Mesenchymal stem cell (in vitro differentiated cells and primary cell): ENCODE measurements at regions not wholly inside any gene's neighbourhood (a gene's known extent, or its start where the extent isn't known, plus 50 kb on each side); places are given as distances from the start of the nearest gene placed in this dataset.

Source experiments
- DNase-seq: peaks from one replicate; pipeline ENCODE4 v3.0.0-alpha.2; 2013
- H2AFZ ChIP-seq: one replicate; pipeline ENCODE4 v1.6.1; 2013; ENCODE audit warnings: low read depth, mild to moderate bottlenecking, control low read depth, inconsistent platforms, low read length, moderate library complexity
- H2AK5ac ChIP-seq: 2 replicates; pipeline ENCODE4 v1.6.1; 2013; ENCODE audit warnings: low read length, moderate library complexity, mild to moderate bottlenecking, inconsistent platforms; ENCODE audit not compliant: severe bottlenecking
- H2BK120ac ChIP-seq: one replicate; pipeline ENCODE4 v1.6.1; 2013; ENCODE audit warnings: low read depth, mild to moderate bottlenecking, inconsistent platforms, low read length, moderate library complexity
- H2BK12ac ChIP-seq, 2 experiments: one replicate each; pipeline ENCODE4 v1.6.1; 2013; ENCODE audit warnings: inconsistent platforms in 2 of 2, low read length in 2 of 2, mild to moderate bottlenecking in 2 of 2, moderate library complexity in 2 of 2, control low read depth in 1 of 2
- H2BK15ac ChIP-seq: one replicate; pipeline ENCODE4 v1.6.1; 2013; ENCODE audit warnings: mild to moderate bottlenecking, low read depth, inconsistent platforms; ENCODE audit not compliant: poor library complexity, severe bottlenecking
- H2BK5ac ChIP-seq: 2 replicates; pipeline ENCODE4 v1.6.1; 2013; ENCODE audit warnings: low read depth, mild to moderate bottlenecking, low read length, control low read depth, inconsistent platforms; ENCODE audit not compliant: poor library complexity, severe bottlenecking
- H3K14ac ChIP-seq, 2 experiments: one replicate each; pipeline ENCODE4 v1.6.1; 2013; ENCODE audit warnings: inconsistent platforms in 2 of 2, low read length in 2 of 2, control low read depth in 1 of 2, mild to moderate bottlenecking in 1 of 2, moderate library complexity in 1 of 2
- H3K18ac ChIP-seq, 2 experiments: one replicate each; pipeline ENCODE4 v1.6.1; 2013; ENCODE audit warnings: inconsistent platforms in 2 of 2, low read length in 2 of 2, control low read depth in 1 of 2, low read depth in 1 of 2, mild to moderate bottlenecking in 1 of 2
- H3K23ac ChIP-seq, 2 experiments: one replicate each; pipeline ENCODE4 v1.6.1; 2013; ENCODE audit warnings: inconsistent platforms in 2 of 2, low read length in 2 of 2, mild to moderate bottlenecking in 2 of 2, moderate library complexity in 2 of 2, control low read depth in 1 of 2
- H3K27ac ChIP-seq: 2 replicates; pipeline ENCODE4 v1.5.1; 2013; ENCODE audit warnings: mild to moderate bottlenecking, moderate library complexity, low read length, control low read depth, inconsistent platforms; ENCODE audit not compliant: poor library complexity, severe bottlenecking
- H3K27me3 ChIP-seq, 2 experiments: 2 replicates each; pipeline versions ENCODE4 v1.6.1 to v1.7.0; 2013; ENCODE audit warnings: low read length in 2 of 2, mild to moderate bottlenecking in 2 of 2, moderate library complexity in 2 of 2, control low read depth in 1 of 2, inconsistent platforms in 1 of 2; ENCODE audit not compliant: control insufficient read depth in 1 of 2, insufficient read depth in 1 of 2
- H3K36me3 ChIP-seq, 2 experiments: 2 replicates each; pipeline versions ENCODE4 v1.6.1 to v1.7.0; 2013; ENCODE audit warnings: low read length in 2 of 2, control low read depth in 1 of 2, inconsistent platforms in 1 of 2, low read depth in 1 of 2, mild to moderate bottlenecking in 1 of 2; ENCODE audit not compliant: insufficient read depth in 2 of 2, control insufficient read depth in 1 of 2
- H3K4ac ChIP-seq, 2 experiments: one replicate each; pipeline ENCODE4 v1.6.1; 2013; ENCODE audit warnings: inconsistent platforms in 2 of 2, low read length in 2 of 2, mild to moderate bottlenecking in 2 of 2, moderate library complexity in 2 of 2, control low read depth in 1 of 2, low read depth in 1 of 2
- H3K4me1 ChIP-seq: 2 replicates; pipeline ENCODE4 v1.6.1; 2013; ENCODE audit warnings: low read depth, low read length, control low read depth; ENCODE audit not compliant: control insufficient read depth, insufficient read depth
- H3K4me2 ChIP-seq: 2 replicates; pipeline ENCODE4 v1.6.1; 2013; ENCODE audit warnings: low read length, mild to moderate bottlenecking, inconsistent platforms; ENCODE audit not compliant: poor library complexity, severe bottlenecking
- H3K4me3 ChIP-seq, 2 experiments: 2 replicates each; pipeline versions ENCODE4 v1.5.1 to v1.7.0; 2013; ENCODE audit warnings: low read length in 2 of 2, mild to moderate bottlenecking in 2 of 2, control low read depth in 1 of 2, low read depth in 1 of 2; ENCODE audit not compliant: insufficient read depth in 1 of 2
- H3K79me1 ChIP-seq: replicated peaks from 2 replicates; pipeline ENCODE4 v1.6.1; 2013; ENCODE audit warnings: mild to moderate bottlenecking, control low read depth, low read length, inconsistent platforms; ENCODE audit not compliant: poor library complexity, severe bottlenecking
- H3K9ac ChIP-seq: 2 replicates; pipeline ENCODE4 v1.7.0; 2013; ENCODE audit warnings: mild to moderate bottlenecking, low read length, moderate library complexity
- H3K9me3 ChIP-seq: 2 replicates; pipeline ENCODE4 v1.7.0; 2013; ENCODE audit warnings: mild to moderate bottlenecking, low read length; ENCODE audit not compliant: control insufficient read depth
- H4K8ac ChIP-seq: one replicate; pipeline ENCODE4 v1.6.1; 2013; ENCODE audit warnings: inconsistent platforms, mild to moderate bottlenecking, low read length, moderate library complexity
- H4K91ac ChIP-seq: one replicate; pipeline ENCODE4 v1.6.1; 2013; ENCODE audit warnings: mild to moderate bottlenecking, low read length, inconsistent platforms
- WGBS: methylation state at CpG from one replicate; pipeline ENCODE4 v1.1.7; 2013; ENCODE audit warnings: mixed read lengths; 5-methylcytosine and 5-hydroxymethylcytosine counted together

DNA sequence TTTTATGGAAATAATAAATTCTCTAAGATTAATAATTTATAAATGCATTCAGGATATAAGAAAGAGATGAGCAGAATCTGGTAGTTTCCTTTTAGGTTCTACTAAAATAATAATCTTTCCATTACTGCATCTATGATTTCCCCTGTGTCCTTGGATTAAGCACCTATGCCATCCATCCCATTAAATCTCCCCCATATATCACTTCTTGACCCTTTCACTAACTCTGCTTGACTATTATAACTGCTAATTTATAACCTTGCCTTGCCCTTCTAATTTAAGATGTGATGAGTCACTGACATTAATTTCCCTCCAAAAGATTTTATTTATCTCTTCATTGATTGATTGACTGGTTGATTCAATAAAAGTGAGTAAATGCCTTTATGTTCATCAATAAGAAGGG, 348.3 kb upstream of the LRATD1 start:
- H3K4me3 ChIP-seq, result no peak overlapping the region
- no peak overlapping the region for H3K9ac ChIP-seq
- H3K27me3 ChIP-seq, result no peaks in the 10 kb centered on the region
- no peak overlapping the region for H2AFZ ChIP-seq
- H3K4me2 ChIP-seq, result no peak overlapping the region
- no peak overlapping the region for H3K14ac ChIP-seq
- H3K23ac ChIP-seq, result no peak overlapping the region
- no peak overlapping the region for H3K4ac ChIP-seq
- no peak overlapping the region for H2BK120ac ChIP-seq
- no peak overlapping the region for H3K18ac ChIP-seq
- H4K91ac ChIP-seq, result no peak overlapping the region
- H3K4me1 ChIP-seq, result no peaks in the 10 kb centered on the region
- no peak overlapping the region for H2BK5ac ChIP-seq
- H2AK5ac ChIP-seq, result no peak overlapping the region
- H3K36me3 ChIP-seq, result no peaks in the 10 kb centered on the region
- H2BK12ac ChIP-seq, result no peak overlapping the region
- no peak overlapping the region for H4K8ac ChIP-seq
- no peaks in the 10 kb centered on the region for H3K9me3 ChIP-seq
- no peak overlapping the region for H3K27ac ChIP-seq
- DNase-seq, result no peak
- H3K79me1 ChIP-seq, result no peaks in the 10 kb centered on the region
- no peak overlapping the region for H2BK15ac ChIP-seq

DNA sequence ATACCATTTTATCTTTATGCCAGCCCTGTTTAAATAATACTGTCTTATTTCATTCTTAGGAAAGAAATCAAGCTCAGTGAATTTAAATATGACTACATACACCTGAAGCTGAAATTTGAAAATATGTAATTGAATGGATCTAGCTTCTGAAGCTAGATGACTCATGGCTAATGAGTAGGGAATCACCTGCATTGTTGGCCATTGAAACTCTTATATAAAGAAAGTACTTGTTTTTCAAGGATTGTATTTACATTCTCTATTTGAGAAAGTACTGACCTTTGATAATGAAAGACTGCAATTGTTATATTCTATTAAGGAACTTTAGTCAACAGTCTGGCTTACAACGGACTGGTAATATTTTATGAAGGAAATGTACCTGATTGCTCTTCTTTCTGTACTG, 346.7 kb upstream of the LRATD1 start:
- H2AK5ac ChIP-seq, result no peak overlapping the region
- no peak overlapping the region for H2AFZ ChIP-seq
- H3K4me1 ChIP-seq, result no peaks in the 10 kb centered on the region
- H4K91ac ChIP-seq, result no peak overlapping the region
- no peak for DNase-seq
- no peaks in the 10 kb centered on the region for H3K27me3 ChIP-seq
- H3K4me2 ChIP-seq, result no peak overlapping the region
- no peak overlapping the region for H3K14ac ChIP-seq
- H3K18ac ChIP-seq, result no peak overlapping the region
- no peak overlapping the region for H2BK5ac ChIP-seq
- no peak overlapping the region for H2BK12ac ChIP-seq
- H2BK120ac ChIP-seq, result no peak overlapping the region
- no peak overlapping the region for H3K4ac ChIP-seq
- no peak overlapping the region for H2BK15ac ChIP-seq
- no peaks in the 10 kb centered on the region for H3K36me3 ChIP-seq
- H3K9me3 ChIP-seq, result no peaks in the 10 kb centered on the region
- WGBS, result no CpG with 5 or more reads among the region's 1 CpG
- no peak overlapping the region for H3K27ac ChIP-seq
- no peak overlapping the region for H3K4me3 ChIP-seq
- no peak overlapping the region for H4K8ac ChIP-seq
- H3K9ac ChIP-seq, result no peak overlapping the region
- H3K79me1 ChIP-seq, result no peaks in the 10 kb centered on the region
- no peak overlapping the region for H3K23ac ChIP-seq

GRCh38 chr2:14288016-14288415, 344.5 kb upstream of the LRATD1 start:
- H3K4me3 ChIP-seq, result no peak overlapping the region
- no peak overlapping the region for H3K14ac ChIP-seq
- no peak overlapping the region for H4K91ac ChIP-seq
- H3K79me1 ChIP-seq, result no peaks in the 10 kb centered on the region
- H3K23ac ChIP-seq, result no peak overlapping the region
- no peak overlapping the region for H2AK5ac ChIP-seq
- no peaks in the 10 kb centered on the region for H3K9me3 ChIP-seq
- no peak for DNase-seq
- H2BK12ac ChIP-seq, result no peak overlapping the region
- no peaks in the 10 kb centered on the region for H3K36me3 ChIP-seq
- H3K9ac ChIP-seq, result no peak overlapping the region
- H3K27me3 ChIP-seq, result no peaks in the 10 kb centered on the region
- no peak overlapping the region for H3K4me2 ChIP-seq
- WGBS, result 73% methylated on average over 3 of the region's 3 CpGs
- H3K18ac ChIP-seq, result no peak overlapping the region
- no peak overlapping the region for H2BK120ac ChIP-seq
- no peak overlapping the region for H2BK5ac ChIP-seq
- H2BK15ac ChIP-seq, result no peak overlapping the region
- no peak overlapping the region for H2AFZ ChIP-seq
- no peaks in the 10 kb centered on the region for H3K4me1 ChIP-seq
- no peak overlapping the region for H3K4ac ChIP-seq
- H4K8ac ChIP-seq, result no peak overlapping the region
- H3K27ac ChIP-seq, result no peak overlapping the region

GRCh38 chr2:14292964-14293363, 339.6 kb upstream of the LRATD1 start:
- Histone ChIP-seq H4K91ac (no peak overlapping the region), H3K4me3 (no peak overlapping the region), H3K79me1 (no peaks in the 10 kb centered on the region), H3K18ac (no peak overlapping the region), H3K27me3 (no peaks in the 10 kb centered on the region), H2AFZ (no peak overlapping the region), H3K4me1 (no peaks in the 10 kb centered on the region), H2BK15ac (no peak overlapping the region), H4K8ac (no peak overlapping the region), H3K36me3 (no peaks in the 10 kb centered on the region), H3K9ac (no peak overlapping the region), H2BK5ac (no peak overlapping the region), H3K4ac (no peak overlapping the region), H3K23ac (no peak overlapping the region), H2AK5ac (no peak overlapping the region), H3K27ac (no peak overlapping the region), H3K4me2 (no peak overlapping the region), H2BK12ac (no peak overlapping the region), H3K9me3 (no peaks in the 10 kb centered on the region), H3K14ac (no peak overlapping the region), H2BK120ac (no peak overlapping the region)
- 23% methylated on average over 2 of the region's 3 CpGs for WGBS
- no peak for DNase-seq
